ENCODE measurements at regions not wholly inside any gene's neighbourhood (a gene's known extent, or its start where the extent isn't known, plus 50 kb on each side); places are given as distances from the start of the nearest gene placed in this dataset.

GRCh38 chr1:188949701-188950100 lies 1528.0 kb downstream of the BRINP3 start:
- Mint-ChIP-seq H3K4me1 (ENCODE audit: unreplicated experiment) (no peaks in the 10 kb centered on the region), H3K9me3 (no peaks in the 10 kb centered on the region), H3K27me3 (no peaks in the 10 kb centered on the region), H3K27ac (no peak overlapping the region), H3K4me3 (no peak overlapping the region), H3K36me3 (no peaks in the 10 kb centered on the region)
- DNase-seq (ENCODE audit: extremely low spot score, unreplicated experiment): no peak
- no peak for TF ChIP-seq CTCF (conservative IDR thresholded peaks at IDR 0.05)

GRCh38 chr1:188958461-188959115 lies 1519.1 kb downstream of the BRINP3 start:
- Mint-ChIP-seq H3K27ac (no peak overlapping the region), H3K27me3 (no peaks in the 10 kb centered on the region), H3K36me3 (no peaks in the 10 kb centered on the region), H3K4me3 (no peak overlapping the region), H3K4me1 (ENCODE audit: unreplicated experiment) (no peaks in the 10 kb centered on the region), H3K9me3 (no peaks in the 10 kb centered on the region)
- no peak for DNase-seq (ENCODE audit: extremely low spot score, unreplicated experiment)
- no peak for TF ChIP-seq CTCF (conservative IDR thresholded peaks at IDR 0.05)

- Mint-ChIP-seq H3K27ac (no peak overlapping the region), H3K4me3 (no peak overlapping the region), H3K4me1 (ENCODE audit: unreplicated experiment) (no peaks in the 10 kb centered on the region), H3K27me3 (no peaks in the 10 kb centered on the region), H3K36me3 (no peaks in the 10 kb centered on the region), H3K9me3 (no peaks in the 10 kb centered on the region)
- no peak for TF ChIP-seq CTCF (conservative IDR thresholded peaks at IDR 0.05)
- no peak for DNase-seq (ENCODE audit: extremely low spot score, unreplicated experiment)
Measured at GRCh38 chr1:188986745-188987417, 1490.8 kb downstream of the BRINP3 start.

GRCh38 chr1:188988589-188988988 lies 1489.1 kb downstream of the BRINP3 start:
- Mint-ChIP-seq H3K4me3 (no peak overlapping the region), H3K27ac (no peak overlapping the region), H3K9me3 (no peaks in the 10 kb centered on the region), H3K27me3 (no peaks in the 10 kb centered on the region), H3K36me3 (no peaks in the 10 kb centered on the region), H3K4me1 (ENCODE audit: unreplicated experiment) (no peaks in the 10 kb centered on the region)
- no peak for DNase-seq (ENCODE audit: extremely low spot score, unreplicated experiment)
- TF ChIP-seq CTCF (conservative IDR thresholded peaks at IDR 0.05): peak; percentile 17

GRCh38 chr1:188991221-188991930 lies 1486.3 kb downstream of the BRINP3 start:
- H3K27ac Mint-ChIP-seq: no peak overlapping the region
- no peak for DNase-seq (ENCODE audit: extremely low spot score, unreplicated experiment)
- no peak for TF ChIP-seq CTCF (conservative IDR thresholded peaks at IDR 0.05)
- no peaks in the 10 kb centered on the region for H3K4me1 Mint-ChIP-seq (ENCODE audit: unreplicated experiment)
- no peak overlapping the region for H3K4me3 Mint-ChIP-seq
- H3K9me3 Mint-ChIP-seq: no peaks in the 10 kb centered on the region
- H3K36me3 Mint-ChIP-seq: no peaks in the 10 kb centered on the region
- no peaks in the 10 kb centered on the region for H3K27me3 Mint-ChIP-seq

Measured in type B pancreatic cell (in vitro differentiated cells).